Spleen (tissue), 11 donors: ENCODE measurements at regions not wholly inside any gene's neighbourhood (a gene's known extent, or its start where the extent isn't known, plus 50 kb on each side); places are given as distances from the start of the nearest gene placed in this dataset.

ENCODE experiments used
- DNase-seq: peaks from one replicate; pipeline ENCODE4 v3.0.0-alpha.2; 2020
- H3K27ac ChIP-seq, 8 donors: fragments of 200-600 bp; sonication (generic) in 7 of 8; 1 replicate in 4 of 8; 2 replicates in 4 of 8; pipeline versions ENCODE4 v1.5.0 to v1.8.0; 2016 to 2021; ENCODE audit warnings: inconsistent platforms in 4 of 8, mild to moderate bottlenecking in 4 of 8, moderate library complexity in 1 of 8
- H3K27me3 ChIP-seq, 7 donors: fragments of 200-600 bp; sonication (generic) in 6 of 7; replicated peaks in 1 of 7; 1 replicate in 4 of 7; 2 replicates in 3 of 7; pipeline versions ENCODE4 v1.5.0 to v1.8.0; 2016 to 2021; ENCODE audit warnings: inconsistent platforms in 3 of 7, mild to moderate bottlenecking in 1 of 7
- H3K36me3 ChIP-seq, 6 donors: fragments of 200-600 bp; sonication (generic) in 5 of 6; 1 replicate in 4 of 6; 2 replicates in 2 of 6; pipeline versions ENCODE4 v1.5.0 to v1.8.0; 2016 to 2021; ENCODE audit warnings: inconsistent platforms in 2 of 6
- H3K4me1 ChIP-seq, 6 donors: fragments of 200-600 bp; sonication (generic) in 5 of 6; 1 replicate in 3 of 6; 2 replicates in 3 of 6; pipeline versions ENCODE4 v1.5.0 to v1.8.0; 2016 to 2021; ENCODE audit warnings: inconsistent platforms in 3 of 6
- H3K4me3 ChIP-seq, 8 donors: fragments of 200-600 bp; sonication (generic) in 7 of 8; 1 replicate in 4 of 8; 2 replicates in 4 of 8; pipeline versions ENCODE4 v1.5.0 to v1.8.0; 2016 to 2021; ENCODE audit warnings: inconsistent platforms in 4 of 8, mild to moderate bottlenecking in 4 of 8, moderate library complexity in 2 of 8
- H3K9me3 ChIP-seq, 8 donors: fragments of 200-600 bp; sonication (generic) in 7 of 8; 1 replicate in 4 of 8; 2 replicates in 4 of 8; pipeline versions ENCODE4 v1.5.0 to v1.8.0; 2016 to 2021; ENCODE audit warnings: inconsistent platforms in 4 of 8
- CTCF ChIP-seq, 11 experiments: fragments of 200-600 bp in 7 of 11; fragments of 450-650 bp in 4 of 11; sonication (generic) in 4 of 11; IDR thresholded peaks in 8 of 11; conservative IDR thresholded peaks in 3 of 11; 1 replicate in 7 of 11; 2 replicates in 4 of 11; pipeline versions ENCODE4 v1.4.0 to v1.8.0; 2016 to 2021; ENCODE audit warnings: antibody characterized with exemption in 11 of 11, inconsistent platforms in 4 of 11, mild to moderate bottlenecking in 1 of 11
- POLR2A ChIP-seq, 3 donors: fragments of 450-650 bp; IDR thresholded peaks; one replicate each; pipeline ENCODE4 v1.5.1; 2017; ENCODE audit warnings: antibody characterized with exemption in 3 of 3, mild to moderate bottlenecking in 1 of 3
- POLR2AphosphoS5 ChIP-seq, 3 donors: sonication (generic); formaldehyde crosslinking; IDR thresholded peaks; one replicate each; pipeline ENCODE4 v1.5.1; 2017; ENCODE audit warnings: antibody characterized with exemption in 3 of 3
- WGBS, 5 donors: extraction: QIAGEN DNeasy Blood & Tissue Kit in 3 of 5; methylation state at CpG; one replicate each; pipeline versions ENCODE4 v1.1.5 to v1.1.7; 2013 to 2018; 5-methylcytosine and 5-hydroxymethylcytosine counted together
- intact Hi-C: fragments of 100-400 bp; cut with DNase I; formaldehyde crosslinking; loops from one replicate; pipeline ENCODE4 v1.15.0; 2023; ENCODE audit warnings: low total_unique reads
- donor health status: healthy with polysubstance abuse.
- donor health status: DM: no; HTN: no; CAD: no; lungs with moderate emphysema.
- donor health status: DM: no; HTN: no; CAD: no.
- donor health status: Bipolar disorder and iron deficiency.
- donor health status: healthy.
- donor health status: DM: no; HTN: no; CAD: no.
- donor health status: DM: yes; HTN: yes; CAD: no.

- WGBS, 5 donors: 71 to 93% (median 82%) methylated on average over 1 of the region's 1 CpG
- no peak overlapping the region for H3K4me3 ChIP-seq
- DNase-seq: no peak
- no peaks in the 10 kb centered on the region for H3K27me3 ChIP-seq
- H3K36me3 ChIP-seq: no peaks in the 10 kb centered on the region
- intact Hi-C loops: no loop called here
- TF ChIP-seq CTCF (IDR thresholded peaks at IDR 0.05 in 8 of 11, conservative IDR thresholded peaks at IDR 0.05 in 3 of 11) (no peak), POLR2A (IDR thresholded peaks at IDR 0.05) (no peak), POLR2AphosphoS5 (IDR thresholded peaks at IDR 0.05) (no peak)
- H3K27ac ChIP-seq: no peak overlapping the region
- peaks cover 0 to 27% (median 10%) of the 10 kb centered on the region in 8 donors for H3K9me3 ChIP-seq
- H3K4me1 ChIP-seq: no peaks in the 10 kb centered on the region
Observed at GRCh38 chr6:81979767-81980166, 227.3 kb upstream of the TENT5A start.

DNA sequence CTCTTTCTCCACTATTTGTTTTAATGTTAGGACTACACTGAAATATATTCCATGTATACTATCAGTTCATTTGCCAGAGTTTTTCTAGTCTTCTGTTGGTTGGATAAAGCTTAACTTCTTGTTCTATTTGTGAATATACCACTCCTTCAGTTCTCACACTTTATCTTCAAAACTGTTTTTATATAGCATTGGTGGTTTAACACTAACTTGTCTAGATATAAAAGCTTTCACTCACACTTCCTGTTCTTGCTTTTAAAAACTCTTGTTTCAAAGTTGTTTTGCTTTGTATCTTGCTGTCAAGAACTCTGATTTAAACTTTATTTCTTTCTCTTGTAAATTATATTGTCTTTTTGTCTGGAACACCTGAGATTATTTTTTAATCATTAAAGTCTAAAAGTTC, 226.8 kb upstream of the TENT5A start:
- TF ChIP-seq POLR2A (IDR thresholded peaks at IDR 0.05) (no peak), POLR2AphosphoS5 (IDR thresholded peaks at IDR 0.05) (no peak), CTCF (IDR thresholded peaks at IDR 0.05 in 8 of 11, conservative IDR thresholded peaks at IDR 0.05 in 3 of 11) (no peak)
- Histone ChIP-seq H3K27me3 (no peaks in the 10 kb centered on the region), H3K36me3 (no peaks in the 10 kb centered on the region), H3K27ac (no peak overlapping the region), H3K4me3 (no peak overlapping the region), H3K4me1 (no peaks in the 10 kb centered on the region), H3K9me3 (peaks cover 0 to 31% (median 13%) of the 10 kb centered on the region in 8 donors)
- DNase-seq: no peak
- intact Hi-C loops: no loop called here

- Histone ChIP-seq H3K4me3 (no peak overlapping the region), H3K36me3 (no peaks in the 10 kb centered on the region), H3K27me3 (no peaks in the 10 kb centered on the region), H3K9me3 (peaks cover 0 to 33% (median 13%) of the 10 kb centered on the region in 8 donors), H3K27ac (no peak overlapping the region), H3K4me1 (no peaks in the 10 kb centered on the region)
- TF ChIP-seq POLR2A (IDR thresholded peaks at IDR 0.05) (no peak), CTCF (IDR thresholded peaks at IDR 0.05 in 8 of 11, conservative IDR thresholded peaks at IDR 0.05 in 3 of 11) (no peak), POLR2AphosphoS5 (IDR thresholded peaks at IDR 0.05) (no peak)
- no peak for DNase-seq
- intact Hi-C loops: no loop called here
- 74 to 86% (median 80%) methylated on average over 3 of the region's 3 CpGs for WGBS, 5 donors
Observed at GRCh38 chr6:81978230-81978629, 225.7 kb upstream of the TENT5A start.

- intact Hi-C loops: no loop called here
- Histone ChIP-seq H3K36me3 (no peaks in the 10 kb centered on the region), H3K27ac (no peak overlapping the region), H3K4me3 (no peak overlapping the region), H3K9me3 (peaks cover 0 to 40% (median 13%) of the 10 kb centered on the region in 8 donors), H3K27me3 (no peaks in the 10 kb centered on the region), H3K4me1 (no peaks in the 10 kb centered on the region)
- TF ChIP-seq POLR2AphosphoS5 (IDR thresholded peaks at IDR 0.05) (no peak), POLR2A (IDR thresholded peaks at IDR 0.05) (no peak), CTCF (IDR thresholded peaks at IDR 0.05 in 8 of 11, conservative IDR thresholded peaks at IDR 0.05 in 3 of 11) (no peak)
- 73 to 90% (median 79%) methylated on average over 2 of the region's 2 CpGs for WGBS, 5 donors
- DNase-seq: no peak
Observed at GRCh38 chr6:81977486-81977885, 225.0 kb upstream of the TENT5A start.
